Gastroesophageal sphincter (tissue), 3 donors: ENCODE measurements at regions not wholly inside any gene's neighbourhood (a gene's known extent, or its start where the extent isn't known, plus 50 kb on each side); places are given as distances from the start of the nearest gene placed in this dataset.

ENCODE experiments used
- POLR2AphosphoS5 ChIP-seq: sonication (generic); formaldehyde crosslinking; IDR thresholded peaks from one replicate; pipeline ENCODE4 v1.6.1; 2017; ENCODE audit warnings: antibody characterized with exemption
- TF ChIP-seq, protein P1 (sequence below), 4 experiments: fragments of 200-600 bp in 2 of 4; fragments of 450-650 bp in 2 of 4; sonication (generic) in 1 of 4; IDR thresholded peaks; one replicate each; pipeline ENCODE4 v1.5.1; 2017 to 2019; ENCODE audit warnings: antibody characterized with exemption in 4 of 4, mild to moderate bottlenecking in 2 of 4, moderate library complexity in 2 of 4

- no peak for TF ChIP-seq POLR2AphosphoS5
- TF ChIP-seq, protein P1, sequence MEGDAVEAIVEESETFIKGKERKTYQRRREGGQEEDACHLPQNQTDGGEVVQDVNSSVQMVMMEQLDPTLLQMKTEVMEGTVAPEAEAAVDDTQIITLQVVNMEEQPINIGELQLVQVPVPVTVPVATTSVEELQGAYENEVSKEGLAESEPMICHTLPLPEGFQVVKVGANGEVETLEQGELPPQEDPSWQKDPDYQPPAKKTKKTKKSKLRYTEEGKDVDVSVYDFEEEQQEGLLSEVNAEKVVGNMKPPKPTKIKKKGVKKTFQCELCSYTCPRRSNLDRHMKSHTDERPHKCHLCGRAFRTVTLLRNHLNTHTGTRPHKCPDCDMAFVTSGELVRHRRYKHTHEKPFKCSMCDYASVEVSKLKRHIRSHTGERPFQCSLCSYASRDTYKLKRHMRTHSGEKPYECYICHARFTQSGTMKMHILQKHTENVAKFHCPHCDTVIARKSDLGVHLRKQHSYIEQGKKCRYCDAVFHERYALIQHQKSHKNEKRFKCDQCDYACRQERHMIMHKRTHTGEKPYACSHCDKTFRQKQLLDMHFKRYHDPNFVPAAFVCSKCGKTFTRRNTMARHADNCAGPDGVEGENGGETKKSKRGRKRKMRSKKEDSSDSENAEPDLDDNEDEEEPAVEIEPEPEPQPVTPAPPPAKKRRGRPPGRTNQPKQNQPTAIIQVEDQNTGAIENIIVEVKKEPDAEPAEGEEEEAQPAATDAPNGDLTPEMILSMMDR (IDR thresholded peaks at IDR 0.05) = no peak
Observed at GRCh38 chr3:25293736-25294135, 134.3 kb upstream of the RARB start.
